ENCODE measurements at regions not wholly inside any gene's neighbourhood (a gene's known extent, or its start where the extent isn't known, plus 50 kb on each side); places are given as distances from the start of the nearest gene placed in this dataset.

GRCh38 chr3:59212128-59212779, 162.4 kb upstream of the CFAP20DC start:
- no peaks in the 10 kb centered on the region for H3K79me2 ChIP-seq (replicated peaks; ENCODE audit: insufficient read depth)
- Mint-ChIP-seq H3K4me3 (no peak overlapping the region), H3K4me1 (peaks cover 4% of the 10 kb centered on the region; the same call in 2 of the 3 replicates), H3K36me3 (ENCODE audit: low read depth) (no peaks in the 10 kb centered on the region), H3K9me3 (no peaks in the 10 kb centered on the region), H3K27me3 (ENCODE audit: insufficient read depth, low read depth, poor library complexity) (no peaks in the 10 kb centered on the region), H3K27ac (no peak overlapping the region)
- H4K20me1 ChIP-seq (replicated peaks; ENCODE audit: insufficient read depth) = no peaks in the 10 kb centered on the region
- H3K36me3 ChIP-seq (ENCODE audit: insufficient read depth) = no peaks in the 10 kb centered on the region
- no peaks in the 10 kb centered on the region for H3K27me3 ChIP-seq (ENCODE audit: insufficient read depth)
- no peak overlapping the region for H2AFZ ChIP-seq
- H3K9me2 ChIP-seq (ENCODE audit: insufficient read depth) = no peaks in the 10 kb centered on the region
- H3K4me1 ChIP-seq (ENCODE audit: insufficient read depth) = no peaks in the 10 kb centered on the region
- ATAC-seq (peak; percentile 96), DNase-seq (ENCODE audit: low spot score) (peak; percentile 74)
- no peak overlapping the region for H3K27ac ChIP-seq (ENCODE audit: low read depth)
- H3F3A ChIP-seq (replicated peaks; ENCODE audit: low read depth) = no peaks in the 10 kb centered on the region
- no peak overlapping the region for H3K4me2 ChIP-seq
- TF ChIP-seq ETS1 (IDR thresholded peaks at IDR 0.05) = no peak
- TF ChIP-seq JUNB (IDR thresholded peaks at IDR 0.05; ENCODE audit: unreplicated experiment) = no peak
- TF ChIP-seq CTCF (conservative IDR thresholded peaks at IDR 0.05; ENCODE audit: low read depth in 2 of 2) = peak; percentile 79 to 84
- no peak for TF ChIP-seq POLR2AphosphoS5 (IDR thresholded peaks at IDR 0.05; ENCODE audit: low read depth)
- H3K4me3 ChIP-seq = no peak overlapping the region

- Mint-ChIP-seq H3K9me3 (no peaks in the 10 kb centered on the region), H3K4me1 (peaks cover 4% of the 10 kb centered on the region; the same call in 2 of the 3 replicates), H3K27me3 (ENCODE audit: insufficient read depth, low read depth, poor library complexity) (no peaks in the 10 kb centered on the region), H3K36me3 (ENCODE audit: low read depth) (no peaks in the 10 kb centered on the region), H3K4me3 (no peak overlapping the region), H3K27ac (no peak overlapping the region)
- no peak for ATAC-seq
- DNase-seq (ENCODE audit: low spot score) = no peak
- Histone ChIP-seq H2AFZ (no peak overlapping the region), H4K20me1 (replicated peaks; ENCODE audit: insufficient read depth) (no peaks in the 10 kb centered on the region), H3K4me1 (ENCODE audit: insufficient read depth) (no peaks in the 10 kb centered on the region), H3K27ac (ENCODE audit: low read depth) (no peak overlapping the region), H3F3A (replicated peaks; ENCODE audit: low read depth) (no peaks in the 10 kb centered on the region), H3K79me2 (replicated peaks; ENCODE audit: insufficient read depth) (no peaks in the 10 kb centered on the region), H3K9me2 (ENCODE audit: insufficient read depth) (no peaks in the 10 kb centered on the region), H3K4me3 (no peak overlapping the region), H3K27me3 (ENCODE audit: insufficient read depth) (no peaks in the 10 kb centered on the region), H3K36me3 (ENCODE audit: insufficient read depth) (no peaks in the 10 kb centered on the region), H3K4me2 (no peak overlapping the region)
- TF ChIP-seq NANOG (IDR thresholded peaks at IDR 0.05; ENCODE audit: borderline replicate concordance) (no peak), CTCF (conservative IDR thresholded peaks at IDR 0.05; ENCODE audit: low read depth in 2 of 2) (no peak), JUNB (IDR thresholded peaks at IDR 0.05; ENCODE audit: unreplicated experiment) (no peak), ZNF462 (CRISPR knock-in tag; IDR thresholded peaks at IDR 0.05) (no peak)
Observed at GRCh38 chr3:59210260-59210659, 160.4 kb upstream of the CFAP20DC start.
